Dendritic cell treated with granulocyte-macrophage colony-stimulating factor and Interleukin-4, amounts not matched to agents 40 ng/mL and 50 ng/mL, for 4 days (primary cell): ENCODE measurements at regions not wholly inside any gene's neighbourhood (a gene's known extent, or its start where the extent isn't known, plus 50 kb on each side); places are given as distances from the start of the nearest gene placed in this dataset.

Experiments used
- H3K27ac Mint-ChIP-seq: one replicate; pipeline ENCODE4 v1.8.0; 2022; ENCODE audit warnings: mild to moderate bottlenecking, mixed read lengths
- H3K27me3 Mint-ChIP-seq: one replicate; pipeline ENCODE4 v1.8.0; 2022; ENCODE audit warnings: mild to moderate bottlenecking, mixed read lengths
- H3K36me3 Mint-ChIP-seq: one replicate; pipeline ENCODE4 v1.8.0; 2022; ENCODE audit warnings: low read depth, mixed read lengths
- H3K4me1 Mint-ChIP-seq: one replicate; pipeline ENCODE4 v1.8.0; 2022; ENCODE audit warnings: low read depth, mixed read lengths
- H3K4me3 Mint-ChIP-seq: one replicate; pipeline ENCODE4 v1.8.0; 2022; ENCODE audit warnings: mild to moderate bottlenecking, moderate library complexity, mixed read lengths
- H3K9me3 Mint-ChIP-seq: one replicate; pipeline ENCODE4 v1.8.0; 2022; ENCODE audit warnings: mixed read lengths
- intact Hi-C: fragments of 100-400 bp; cut with micrococcal nuclease; formaldehyde crosslinking; loops from one replicate; pipeline ENCODE4 v1.15.0; 2022

- Mint-ChIP-seq H3K4me3 (peak overlapping the region; percentile 54), H3K4me1 (peaks cover 42% of the 10 kb centered on the region)
These were observed 51.2 kb upstream of the CARD11 start for GRCh38 chr7:3094701-3095445.

GRCh38 chr7:3097734-3098133 lies 54.1 kb upstream of the CARD11 start:
- H3K27ac Mint-ChIP-seq = no peak overlapping the region
- intact Hi-C loops = loop anchor here (10.0 kb wide), 1 partner anchor 47 kb away; no protein-coding TSS in a partner anchor
- no peaks in the 10 kb centered on the region for H3K9me3 Mint-ChIP-seq
- H3K4me1 Mint-ChIP-seq = peaks cover 37% of the 10 kb centered on the region
- H3K27me3 Mint-ChIP-seq = peaks cover 22% of the 10 kb centered on the region
- H3K36me3 Mint-ChIP-seq = no peaks in the 10 kb centered on the region
- H3K4me3 Mint-ChIP-seq = no peak overlapping the region

More at GRCh38 chr7:3094701-3095445, 51.2 kb upstream of the CARD11 start:
- Mint-ChIP-seq H3K36me3 (no peaks in the 10 kb centered on the region), H3K9me3 (no peaks in the 10 kb centered on the region), H3K27ac (peak overlapping the region; percentile 83), H3K27me3 (peaks cover 11% of the 10 kb centered on the region)
- intact Hi-C loops = loop anchor here (10.0 kb wide), 1 partner anchor 50 kb away; no protein-coding TSS in a partner anchor

- intact Hi-C loops = no loop called here
- no peak overlapping the region for H3K27ac Mint-ChIP-seq
- peaks cover 31% of the 10 kb centered on the region for H3K27me3 Mint-ChIP-seq
- no peaks in the 10 kb centered on the region for H3K36me3 Mint-ChIP-seq
- peaks cover 33% of the 10 kb centered on the region for H3K4me1 Mint-ChIP-seq
- no peak overlapping the region for H3K4me3 Mint-ChIP-seq
- no peaks in the 10 kb centered on the region for H3K9me3 Mint-ChIP-seq
These were observed 58.5 kb upstream of the CARD11 start for GRCh38 chr7:3102159-3102558.

- H3K4me1 Mint-ChIP-seq = peaks cover 33% of the 10 kb centered on the region
These were observed 60.1 kb upstream of the CARD11 start for GRCh38 chr7:3103614-3104398.

GRCh38 chr7:3105856-3106255 lies 62.2 kb upstream of the CARD11 start:
- H3K27me3 Mint-ChIP-seq = peaks cover 25% of the 10 kb centered on the region

More at GRCh38 chr7:3103614-3104398, 60.1 kb upstream of the CARD11 start:
- H3K4me3 Mint-ChIP-seq = no peak overlapping the region
- no peaks in the 10 kb centered on the region for H3K9me3 Mint-ChIP-seq
- H3K27me3 Mint-ChIP-seq = peaks cover 28% of the 10 kb centered on the region
- H3K36me3 Mint-ChIP-seq = no peaks in the 10 kb centered on the region
- H3K27ac Mint-ChIP-seq = peak overlapping the region; percentile 70
- intact Hi-C loops = no loop called here

GRCh38 chr7:3106361-3106826 lies 62.7 kb upstream of the CARD11 start:
- no peak overlapping the region for H3K4me3 Mint-ChIP-seq
- peaks cover 20% of the 10 kb centered on the region for H3K4me1 Mint-ChIP-seq
- intact Hi-C loops = no loop called here
- H3K9me3 Mint-ChIP-seq = no peaks in the 10 kb centered on the region
- H3K27ac Mint-ChIP-seq = no peak overlapping the region
- no peaks in the 10 kb centered on the region for H3K36me3 Mint-ChIP-seq
- peaks cover 26% of the 10 kb centered on the region for H3K27me3 Mint-ChIP-seq

More at GRCh38 chr7:3105856-3106255, 62.2 kb upstream of the CARD11 start:
- Mint-ChIP-seq H3K36me3 (no peaks in the 10 kb centered on the region), H3K9me3 (no peaks in the 10 kb centered on the region), H3K4me1 (peaks cover 25% of the 10 kb centered on the region), H3K27ac (no peak overlapping the region), H3K4me3 (no peak overlapping the region)
- intact Hi-C loops = no loop called here

GRCh38 chr7:3107228-3107763 lies 63.6 kb upstream of the CARD11 start:
- Mint-ChIP-seq H3K27ac (no peak overlapping the region), H3K36me3 (no peaks in the 10 kb centered on the region), H3K9me3 (no peaks in the 10 kb centered on the region), H3K4me1 (peaks cover 20% of the 10 kb centered on the region), H3K4me3 (no peak overlapping the region), H3K27me3 (peaks cover 27% of the 10 kb centered on the region)
- intact Hi-C loops = no loop called here

- Mint-ChIP-seq H3K27ac (no peak overlapping the region), H3K4me3 (no peak overlapping the region), H3K4me1 (peaks cover 20% of the 10 kb centered on the region)
These were observed 64.4 kb upstream of the CARD11 start for GRCh38 chr7:3107889-3108570.

GRCh38 chr7:3109311-3109915 lies 65.7 kb upstream of the CARD11 start:
- Mint-ChIP-seq H3K9me3 (peaks cover 10% of the 10 kb centered on the region), H3K27me3 (peaks cover 34% of the 10 kb centered on the region), H3K36me3 (no peaks in the 10 kb centered on the region), H3K4me3 (no peak overlapping the region), H3K27ac (no peak overlapping the region), H3K4me1 (peaks cover 9% of the 10 kb centered on the region)
- intact Hi-C loops = no loop called here

More at GRCh38 chr7:3107889-3108570, 64.4 kb upstream of the CARD11 start:
- Mint-ChIP-seq H3K36me3 (no peaks in the 10 kb centered on the region), H3K9me3 (no peaks in the 10 kb centered on the region), H3K27me3 (peaks cover 31% of the 10 kb centered on the region)
- intact Hi-C loops = no loop called here

- Mint-ChIP-seq H3K4me1 (peaks cover 13% of the 10 kb centered on the region), H3K27me3 (peaks cover 44% of the 10 kb centered on the region), H3K4me3 (no peak overlapping the region), H3K9me3 (peaks cover 17% of the 10 kb centered on the region), H3K36me3 (no peaks in the 10 kb centered on the region), H3K27ac (no peak overlapping the region)
- intact Hi-C loops = no loop called here
These were observed 68.9 kb upstream of the CARD11 start for GRCh38 chr7:3112479-3113134.

GRCh38 chr7:3114917-3115316 lies 71.2 kb upstream of the CARD11 start:
- peaks cover 17% of the 10 kb centered on the region for H3K4me1 Mint-ChIP-seq
- peaks cover 20% of the 10 kb centered on the region for H3K9me3 Mint-ChIP-seq
- no peak overlapping the region for H3K4me3 Mint-ChIP-seq
- intact Hi-C loops = no loop called here
- peaks cover 44% of the 10 kb centered on the region for H3K27me3 Mint-ChIP-seq
- H3K27ac Mint-ChIP-seq = no peak overlapping the region
- no peaks in the 10 kb centered on the region for H3K36me3 Mint-ChIP-seq

GRCh38 chr7:3117081-3117480 lies 73.4 kb upstream of the CARD11 start:
- no peaks in the 10 kb centered on the region for H3K36me3 Mint-ChIP-seq
- H3K27me3 Mint-ChIP-seq = peaks cover 40% of the 10 kb centered on the region
- no peak overlapping the region for H3K27ac Mint-ChIP-seq
- H3K9me3 Mint-ChIP-seq = peaks cover 35% of the 10 kb centered on the region
- no peak overlapping the region for H3K4me3 Mint-ChIP-seq
- H3K4me1 Mint-ChIP-seq = peaks cover 17% of the 10 kb centered on the region
- intact Hi-C loops = no loop called here
